CD4-positive, alpha-beta T cell treated with Interleukin-1 beta for 1 hour (primary cell): ENCODE measurements at regions not wholly inside any gene's neighbourhood (a gene's known extent, or its start where the extent isn't known, plus 50 kb on each side); places are given as distances from the start of the nearest gene placed in this dataset.
"Not testable (repeated sequence)": the region's sequence is repeated elsewhere in the genome, so short reads cannot be mapped to it uniquely, and the experiment has no call there.

Experiments
- DNase-seq, 2 donors: peaks; one replicate each; pipeline ENCODE4 v3.0.0-alpha.2; 2020 to 2022

GRCh38 chr11:97722065-97722464 lies 1298.7 kb upstream of the CNTN5 start:
- no peak for DNase-seq

- no peak for DNase-seq
Observed at GRCh38 chr11:97722721-97723120, 1298.0 kb upstream of the CNTN5 start.

GRCh38 chr11:97729546-97730272 lies 1291.0 kb upstream of the CNTN5 start:
- no peak for DNase-seq

- no peak for DNase-seq
Observed at GRCh38 chr11:97732011-97732632, 1288.6 kb upstream of the CNTN5 start.

GRCh38 chr11:97738751-97739150 lies 1282.0 kb upstream of the CNTN5 start:
- no peak for DNase-seq

- no peak for DNase-seq
Observed at GRCh38 chr11:97739932-97740800, 1280.6 kb upstream of the CNTN5 start.

- DNase-seq = no peak
Observed at GRCh38 chr11:97740801-97741151, 1280.0 kb upstream of the CNTN5 start.

GRCh38 chr11:97742717-97743116 lies 1278.0 kb upstream of the CNTN5 start:
- no peak for DNase-seq

- DNase-seq = no peak
Observed at GRCh38 chr11:97743205-97743742, 1277.5 kb upstream of the CNTN5 start.

- no peak for DNase-seq
Observed at GRCh38 chr11:97745515-97746050, 1275.2 kb upstream of the CNTN5 start.

GRCh38 chr11:97746818-97747217 lies 1273.9 kb upstream of the CNTN5 start:
- DNase-seq = no peak

GRCh38 chr11:97751405-97751804 lies 1269.3 kb upstream of the CNTN5 start:
- DNase-seq = no peak

- no peak for DNase-seq
Observed at GRCh38 chr11:97751952-97752351, 1268.8 kb upstream of the CNTN5 start.

- DNase-seq = no peak
Observed at GRCh38 chr11:97754976-97755375, 1265.8 kb upstream of the CNTN5 start.

GRCh38 chr11:97756571-97757335 lies 1264.0 kb upstream of the CNTN5 start:
- DNase-seq = no peak

- DNase-seq = no peak
Observed at GRCh38 chr11:97761175-97761574, 1259.6 kb upstream of the CNTN5 start.

- DNase-seq = no peak
Observed at GRCh38 chr11:97764193-97764592, 1256.6 kb upstream of the CNTN5 start.

GRCh38 chr11:97764605-97765004 lies 1256.1 kb upstream of the CNTN5 start:
- DNase-seq = no peak

- no peak for DNase-seq
Observed at GRCh38 chr11:97770570-97770969, 1250.2 kb upstream of the CNTN5 start.

GRCh38 chr11:97772705-97773104 lies 1248.0 kb upstream of the CNTN5 start:
- no peak for DNase-seq

GRCh38 chr11:97784388-97784787 lies 1236.4 kb upstream of the CNTN5 start:
- not testable (repeated sequence) for DNase-seq

- DNase-seq = no peak
Observed at GRCh38 chr11:97786961-97787360, 1233.8 kb upstream of the CNTN5 start.
